ENCODE measurements at regions not wholly inside any gene's neighbourhood (a gene's known extent, or its start where the extent isn't known, plus 50 kb on each side); places are given as distances from the start of the nearest gene placed in this dataset.
A peak's percentile ranks its signal among the peaks of the same experiment; 100 is the strongest.

- DNase-seq = no peak
Observed at GRCh38 chr6:103080497-103080896, 1687.0 kb downstream of the GRIK2 start.

DNA sequence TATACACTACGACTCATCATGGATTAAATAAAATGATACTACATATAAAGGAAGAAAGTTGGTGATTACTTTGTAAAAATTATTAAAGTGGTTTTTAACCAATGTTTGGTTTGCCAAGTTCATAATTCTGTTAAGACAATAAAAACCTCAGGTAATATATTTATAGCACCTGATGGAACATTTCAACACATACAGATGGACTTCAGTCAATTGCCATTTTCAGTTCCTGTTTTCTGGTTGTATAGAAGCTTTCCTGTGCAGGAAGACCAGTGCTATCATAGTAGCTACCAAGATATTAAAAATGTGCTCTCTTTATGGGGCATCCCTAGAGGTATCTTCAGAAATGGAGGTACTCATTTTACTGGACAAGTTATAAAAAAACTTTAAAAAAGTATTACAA, 1686.4 kb downstream of the GRIK2 start:
- no peak for DNase-seq

- DNase-seq = peak; percentile 58 to 61
Observed at GRCh38 chr6:103062136-103062535, 1668.6 kb downstream of the GRIK2 start.

- DNase-seq = no peak
Observed at GRCh38 chr6:103047567-103047966, 1654.1 kb downstream of the GRIK2 start.

DNA sequence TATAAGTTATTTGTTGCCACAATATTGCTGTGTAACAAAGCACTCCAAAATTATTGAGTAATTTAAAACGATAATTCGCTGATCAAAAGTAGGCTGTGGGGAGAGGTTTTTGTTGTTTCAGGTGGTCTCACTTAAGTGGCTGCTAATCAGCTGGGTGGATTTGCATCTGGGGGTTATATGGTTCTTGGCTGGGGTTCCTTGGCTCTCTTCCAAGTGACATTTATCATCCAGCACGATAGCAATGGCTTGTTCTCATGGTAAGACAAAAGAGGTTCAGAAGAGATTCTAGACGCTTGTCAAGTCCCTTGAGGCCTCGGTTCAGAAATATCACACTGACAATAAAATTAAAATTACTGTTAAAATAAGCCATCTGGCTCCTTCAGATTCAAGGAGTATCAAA, 1648.8 kb downstream of the GRIK2 start:
- no peak for DNase-seq

GRCh38 chr6:103036846-103037245, 1643.3 kb downstream of the GRIK2 start:
- DNase-seq = no peak

DNA sequence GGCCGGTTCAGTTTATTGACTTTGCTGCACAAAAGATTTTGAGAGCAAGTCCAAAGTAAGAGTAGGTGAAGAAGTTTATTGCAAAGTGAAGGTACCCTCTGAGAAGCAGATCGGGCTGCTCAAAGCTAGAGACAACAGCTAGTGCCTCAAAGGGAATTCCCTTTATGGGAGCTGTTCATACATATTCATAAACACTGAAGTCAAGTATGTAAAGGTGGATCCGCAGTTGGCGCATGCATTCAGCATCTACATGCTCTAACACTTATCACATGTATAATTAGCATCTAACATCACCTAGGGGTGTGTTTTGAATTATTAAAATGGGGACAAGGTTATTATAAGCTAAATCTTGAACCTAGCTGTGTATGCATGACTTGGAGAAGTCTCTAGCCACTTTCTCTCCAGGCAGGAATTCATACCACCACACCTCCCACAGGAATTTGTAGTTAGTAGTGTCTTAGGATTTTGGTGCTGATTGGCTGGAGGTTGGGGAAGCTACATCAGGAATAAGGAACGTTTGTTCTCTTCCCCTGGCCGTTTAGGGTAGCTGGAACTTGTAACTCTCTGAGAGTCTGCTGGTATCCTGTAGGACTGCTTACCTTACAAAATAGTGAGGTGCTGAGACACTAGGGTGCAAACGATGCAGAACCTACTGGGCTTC, 1633.9 kb downstream of the GRIK2 start:
- DNase-seq = no peak

DNA sequence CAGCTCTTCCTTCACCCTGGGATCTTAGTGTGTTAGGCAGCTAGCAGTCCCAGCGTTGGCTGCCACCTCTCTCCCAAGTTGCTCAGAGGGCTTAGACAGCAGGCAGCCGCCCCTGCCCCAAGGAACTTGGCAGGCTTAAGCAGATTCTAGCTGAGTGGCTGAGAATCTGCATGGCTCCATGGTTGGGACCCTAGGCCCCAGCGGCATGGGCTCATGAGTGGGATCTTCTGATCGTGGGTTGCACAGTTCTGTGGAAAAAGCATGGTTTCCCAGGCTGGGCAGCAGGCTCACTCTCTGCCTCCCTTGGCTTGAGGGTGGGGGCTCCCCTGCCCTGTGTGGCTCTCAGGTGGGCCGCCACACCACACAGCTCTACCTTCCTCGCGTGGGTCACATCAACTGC, 1624.9 kb downstream of the GRIK2 start:
- DNase-seq = no peak

- DNase-seq = no peak
Observed at GRCh38 chr6:103017878-103018277, 1624.4 kb downstream of the GRIK2 start.

GRCh38 chr6:103011605-103012004, 1618.1 kb downstream of the GRIK2 start:
- no peak for DNase-seq

DNA sequence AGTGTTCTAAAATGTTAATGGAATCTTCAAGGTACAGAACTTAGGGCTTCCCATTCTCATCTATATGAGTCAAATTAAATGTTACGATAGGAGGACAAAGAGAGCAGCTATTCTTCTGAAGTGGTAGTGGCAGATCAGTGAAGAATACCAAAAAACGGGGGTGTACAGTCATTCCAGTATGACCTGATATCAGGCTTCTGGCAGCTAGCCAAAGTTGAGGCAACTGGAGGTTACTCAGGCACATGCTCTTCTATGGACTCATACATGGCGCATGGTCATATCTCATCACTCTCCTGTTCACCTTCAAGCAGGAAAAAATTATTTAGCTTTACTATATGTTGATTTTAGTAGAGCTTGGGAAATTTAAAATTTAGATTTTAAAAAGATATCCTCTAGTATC, 1608.8 kb downstream of the GRIK2 start:
- no peak for DNase-seq

- DNase-seq = no peak
Observed at GRCh38 chr6:103001724-103002123, 1608.2 kb downstream of the GRIK2 start.

- no peak for DNase-seq
Observed at GRCh38 chr6:103000688-103001087, 1607.2 kb downstream of the GRIK2 start.

GRCh38 chr6:102995491-102995890, 1602.0 kb downstream of the GRIK2 start:
- no peak for DNase-seq

GRCh38 chr6:102994866-102995265, 1601.4 kb downstream of the GRIK2 start:
- no peak for DNase-seq

GRCh38 chr6:102986086-102986485, 1592.6 kb downstream of the GRIK2 start:
- DNase-seq = no peak

DNA sequence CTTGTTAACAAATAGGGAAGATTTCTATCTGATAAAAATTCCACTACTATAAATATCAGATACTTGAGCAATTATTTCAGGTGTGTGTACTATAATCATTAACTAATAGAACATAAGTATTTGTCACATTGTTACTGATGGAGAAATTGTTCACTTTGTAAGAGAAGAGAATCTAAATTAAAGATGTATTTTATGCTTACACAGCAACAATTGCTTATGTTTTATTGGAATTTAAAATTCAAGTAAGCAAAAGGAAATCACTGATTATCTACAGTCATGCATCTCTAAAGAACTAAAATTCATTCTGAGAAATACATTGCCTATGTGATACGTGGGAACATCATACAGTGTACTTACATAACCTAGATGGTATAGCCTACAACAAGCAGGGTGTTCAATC, 1590.8 kb downstream of the GRIK2 start:
- DNase-seq = no peak

- DNase-seq = no peak
Observed at GRCh38 chr6:102981490-102982015, 1588.0 kb downstream of the GRIK2 start.

- no peak for DNase-seq
Observed at GRCh38 chr6:102980951-102981350, 1587.4 kb downstream of the GRIK2 start.

- no peak for DNase-seq
Observed at GRCh38 chr6:102961902-102962301, 1568.4 kb downstream of the GRIK2 start.

DNA sequence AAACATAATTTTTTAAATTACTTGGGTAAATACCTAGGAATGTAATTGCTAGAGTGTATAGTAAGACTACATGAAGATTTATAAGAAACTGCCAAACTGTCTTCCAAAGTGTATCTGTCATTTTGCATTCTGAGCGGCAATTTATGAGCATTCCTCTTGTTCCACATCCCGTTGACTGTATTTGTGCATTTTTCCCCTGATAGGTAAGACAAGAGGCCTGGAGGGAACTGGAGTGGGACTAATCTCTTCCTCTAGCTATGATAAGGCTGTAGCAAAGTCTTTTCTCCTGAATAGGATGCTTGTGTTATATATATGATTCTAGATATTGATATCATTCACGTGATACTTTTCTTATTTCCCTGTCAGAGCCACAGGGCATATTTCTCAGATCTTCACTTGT, 1557.5 kb downstream of the GRIK2 start:
- DNase-seq = no peak

DNA sequence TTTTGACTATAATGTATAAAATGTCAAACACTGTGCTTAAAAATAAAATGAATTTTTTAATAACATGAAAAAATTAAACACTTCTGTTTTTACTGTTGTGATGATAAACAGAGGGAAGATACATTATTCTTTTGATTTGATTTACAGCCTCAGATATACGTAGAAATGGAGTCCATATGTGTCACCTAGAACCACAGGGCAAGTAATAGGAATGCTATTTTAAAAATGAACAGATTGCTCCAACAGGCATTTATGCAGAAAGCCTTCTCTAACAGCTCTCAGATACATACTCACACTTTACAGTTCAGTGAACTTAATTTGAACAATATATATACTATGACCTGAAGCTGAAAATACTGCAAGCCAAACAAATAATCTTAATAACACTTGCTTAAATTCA, 1551.0 kb downstream of the GRIK2 start:
- DNase-seq = no peak

GRCh38 chr6:102942206-102942605, 1548.7 kb downstream of the GRIK2 start:
- no peak for DNase-seq

DNA sequence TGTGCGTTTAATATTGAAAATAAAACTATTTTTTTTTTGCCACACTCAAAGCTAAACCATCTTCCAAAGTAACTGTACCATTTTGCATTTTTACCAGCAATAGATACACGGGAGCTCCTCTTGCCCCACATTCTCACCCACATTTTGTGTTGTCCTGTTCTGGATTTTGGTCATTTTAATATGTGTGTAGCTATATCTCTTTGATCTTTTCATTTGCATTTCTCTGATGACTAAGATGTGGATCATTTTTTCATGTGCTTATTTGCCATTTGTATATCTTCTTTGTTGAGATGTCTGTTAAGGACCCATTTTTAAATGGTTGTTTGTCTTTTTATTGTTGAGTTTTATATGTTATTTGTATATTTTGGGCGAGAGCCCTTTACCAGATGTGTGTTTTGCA, 1543.5 kb downstream of the GRIK2 start:
- DNase-seq = no peak
